ENCODE measurements at regions not wholly inside any gene's neighbourhood (a gene's known extent, or its start where the extent isn't known, plus 50 kb on each side); places are given as distances from the start of the nearest gene placed in this dataset.
"Not testable (repeated sequence)": the region's sequence is repeated elsewhere in the genome, so short reads cannot be mapped to it uniquely, and the experiment has no call there.

- DNase-seq: no peak
Measured at GRCh38 chr5:166898166-166898565, 1393.3 kb upstream of the WWC1 start.

GRCh38 chr5:166899343-166899742, 1392.1 kb upstream of the WWC1 start:
- DNase-seq: no peak

DNA sequence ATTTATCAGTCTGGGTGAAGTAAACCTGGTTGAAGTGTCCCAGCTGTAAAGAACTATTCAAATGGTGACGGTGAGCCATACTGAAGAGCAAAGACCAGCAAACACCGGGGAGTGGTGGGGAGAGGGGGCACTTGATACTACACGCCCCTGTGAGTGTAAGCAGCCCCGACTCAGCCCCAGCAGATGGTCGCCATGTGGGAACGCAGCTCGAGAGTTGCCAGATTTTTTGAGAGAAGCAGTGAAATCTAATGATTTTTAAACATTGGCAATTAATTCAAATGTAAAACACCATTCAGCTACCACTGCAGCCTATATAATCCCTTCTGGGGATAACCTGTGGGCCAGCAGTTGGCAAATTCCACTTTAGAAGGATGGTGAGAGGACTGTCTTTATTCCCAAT, 1386.9 kb upstream of the WWC1 start:
- DNase-seq: no peak

- no peak for DNase-seq
Measured at GRCh38 chr5:166906991-166907713, 1384.3 kb upstream of the WWC1 start.

GRCh38 chr5:166909040-166909439, 1382.4 kb upstream of the WWC1 start:
- DNase-seq: no peak

DNA sequence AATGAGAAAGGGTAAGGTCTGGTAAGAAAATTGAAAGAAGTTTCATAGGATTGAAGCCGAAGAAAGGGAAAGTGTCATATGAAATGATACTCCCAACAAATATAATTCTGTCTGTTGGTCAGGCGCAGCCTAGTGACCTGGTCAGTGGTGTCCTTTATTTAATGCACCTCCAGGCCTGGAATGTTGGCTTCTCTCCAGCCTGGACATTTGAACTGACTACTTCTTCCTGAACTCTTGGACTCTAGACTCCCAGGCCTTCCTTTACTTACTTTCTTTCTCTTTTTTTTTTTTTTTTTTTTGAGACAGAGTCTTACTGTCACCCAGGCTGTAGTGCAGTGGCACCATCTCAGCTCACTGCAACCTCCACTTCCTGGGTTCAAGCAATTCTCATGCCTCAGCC, 1381.5 kb upstream of the WWC1 start:
- DNase-seq: no peak

GRCh38 chr5:166910995-166911394, 1380.5 kb upstream of the WWC1 start:
- no peak for DNase-seq

DNA sequence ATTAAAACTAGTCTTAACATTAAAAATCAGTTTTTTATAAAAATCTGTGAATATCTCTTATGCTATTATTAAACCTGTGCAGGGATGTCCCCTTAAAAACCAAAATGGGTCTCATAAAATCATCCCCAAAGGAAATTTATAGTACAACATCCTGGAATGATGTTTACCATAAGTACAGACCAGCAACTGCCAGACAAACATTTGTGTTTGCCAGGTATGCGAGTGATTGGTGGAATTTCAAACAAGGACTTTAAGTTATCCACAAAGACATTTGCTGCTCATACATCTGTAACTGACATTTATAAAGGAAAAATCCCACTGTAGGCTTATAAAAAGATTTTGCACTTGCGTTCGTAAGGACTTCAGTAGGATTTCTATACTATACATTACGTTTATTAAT, 1375.4 kb upstream of the WWC1 start:
- no peak for DNase-seq

DNA sequence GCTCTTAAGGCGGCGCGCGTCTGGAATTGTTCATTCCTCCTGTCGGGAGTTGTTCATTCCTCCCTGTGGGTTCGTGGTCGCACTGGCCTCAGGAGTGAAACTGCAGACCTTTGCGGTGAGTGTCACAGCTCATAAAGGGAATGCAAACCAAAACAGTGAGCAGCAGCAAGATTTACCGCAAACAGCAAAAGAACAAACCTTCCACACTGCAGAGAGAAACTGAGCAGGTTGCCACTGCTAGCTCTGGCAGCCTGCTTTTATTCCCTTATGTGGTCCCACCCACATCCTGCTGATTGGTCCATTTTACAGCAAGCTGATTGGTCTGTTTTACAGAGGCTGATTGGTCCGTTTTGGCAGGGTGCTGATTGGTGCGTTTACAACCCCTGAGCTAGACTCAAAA, 1365.3 kb upstream of the WWC1 start:
- no peak for DNase-seq

- not testable (repeated sequence) for DNase-seq
Measured at GRCh38 chr5:166926806-166927475, 1364.5 kb upstream of the WWC1 start.

- DNase-seq: no peak
Measured at GRCh38 chr5:166936351-166936750, 1355.1 kb upstream of the WWC1 start.

DNA sequence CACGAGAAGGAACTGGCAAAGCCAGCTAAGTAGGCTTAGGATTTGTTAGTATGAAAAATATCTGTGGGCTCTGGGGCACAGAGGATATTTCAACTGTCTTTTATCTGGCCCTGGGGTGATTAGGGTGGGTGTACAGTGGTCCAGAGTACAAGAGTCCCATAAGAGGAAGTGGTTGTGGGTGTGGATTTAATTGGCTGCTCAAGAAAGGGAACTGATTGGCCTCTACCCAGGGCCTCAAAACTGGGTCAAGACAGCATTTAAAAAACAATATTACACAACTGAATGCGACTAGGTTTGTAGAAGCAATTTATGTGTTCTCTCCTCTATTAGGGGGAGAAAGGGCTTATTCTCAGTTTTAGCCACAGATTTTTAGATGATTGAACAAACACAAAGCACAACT, 1353.4 kb upstream of the WWC1 start:
- DNase-seq: no peak

- DNase-seq: no peak
Measured at GRCh38 chr5:166942948-166943347, 1348.5 kb upstream of the WWC1 start.

GRCh38 chr5:166947045-166947444, 1344.4 kb upstream of the WWC1 start:
- DNase-seq: no peak

- no peak for DNase-seq
Measured at GRCh38 chr5:166948679-166949078, 1342.8 kb upstream of the WWC1 start.

GRCh38 chr5:166952048-166952447, 1339.4 kb upstream of the WWC1 start:
- DNase-seq: no peak

- no peak for DNase-seq
Measured at GRCh38 chr5:166957782-166958181, 1333.7 kb upstream of the WWC1 start.

DNA sequence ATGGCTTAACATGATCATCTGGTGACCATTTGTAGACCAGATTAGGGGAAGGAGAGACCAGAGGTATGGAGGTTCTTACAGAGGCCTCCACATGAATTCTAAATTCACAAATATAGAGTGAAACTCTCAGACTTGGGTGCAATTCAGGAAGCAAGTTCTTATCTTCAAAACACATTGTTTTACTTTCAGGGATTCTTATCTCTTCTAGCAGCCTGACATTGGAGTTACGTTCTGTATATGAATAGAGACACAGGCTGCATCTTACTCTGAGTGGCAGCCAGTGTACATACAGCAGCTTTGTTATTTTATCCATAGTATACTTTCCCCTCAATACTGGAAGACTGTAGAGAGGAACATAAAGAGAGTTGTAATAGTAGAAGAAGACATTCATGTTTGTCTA, 1331.7 kb upstream of the WWC1 start:
- no peak for DNase-seq

GRCh38 chr5:166961028-166961427, 1330.4 kb upstream of the WWC1 start:
- no peak for DNase-seq

- no peak for DNase-seq
Measured at GRCh38 chr5:166961913-166962312, 1329.5 kb upstream of the WWC1 start.

- no peak for DNase-seq
Measured at GRCh38 chr5:166962461-166962860, 1329.0 kb upstream of the WWC1 start.

DNA sequence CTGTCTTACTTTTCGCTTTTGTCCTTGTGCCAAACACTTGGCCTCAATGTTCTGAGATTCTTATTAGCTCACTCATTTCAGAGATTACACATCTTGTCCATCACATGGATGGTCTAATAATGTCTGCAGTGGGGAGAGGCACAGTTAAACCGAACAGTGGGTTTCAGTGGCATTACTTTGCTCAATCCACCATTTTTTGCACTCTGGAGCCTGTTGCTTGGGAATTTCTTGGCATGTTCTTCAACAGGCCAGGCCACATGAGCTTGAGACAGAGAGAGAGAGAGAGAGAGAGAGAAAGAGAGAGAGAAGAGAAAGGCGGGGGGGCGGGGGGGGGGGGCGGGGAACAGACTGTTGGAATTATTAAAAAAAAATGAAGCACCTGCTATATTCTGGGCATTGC, 1327.8 kb upstream of the WWC1 start:
- no peak for DNase-seq

- no peak for DNase-seq
Measured at GRCh38 chr5:166977911-166978422, 1313.5 kb upstream of the WWC1 start.

GRCh38 chr5:166979307-166979895, 1312.0 kb upstream of the WWC1 start:
- DNase-seq: no peak

Measured in NCI-H1436 (cell line).